Stimulated activated CD4-positive, alpha-beta T cell treated with anti-CD3 and anti-CD28 coated beads, Interleukin-15, amount 100 ng/mL, for 1 hour (primary cell): ENCODE measurements at regions not wholly inside any gene's neighbourhood (a gene's known extent, or its start where the extent isn't known, plus 50 kb on each side); places are given as distances from the start of the nearest gene placed in this dataset.
"Not testable (repeated sequence)": the region's sequence is repeated elsewhere in the genome, so short reads cannot be mapped to it uniquely, and the experiment has no call there.

Source experiments
- DNase-seq, 2 donors: peaks; one replicate each; pipeline ENCODE4 v3.0.0-alpha.2; 2020; ENCODE audit warnings: low read depth in 1 of 2, low spot score in 1 of 2

DNA sequence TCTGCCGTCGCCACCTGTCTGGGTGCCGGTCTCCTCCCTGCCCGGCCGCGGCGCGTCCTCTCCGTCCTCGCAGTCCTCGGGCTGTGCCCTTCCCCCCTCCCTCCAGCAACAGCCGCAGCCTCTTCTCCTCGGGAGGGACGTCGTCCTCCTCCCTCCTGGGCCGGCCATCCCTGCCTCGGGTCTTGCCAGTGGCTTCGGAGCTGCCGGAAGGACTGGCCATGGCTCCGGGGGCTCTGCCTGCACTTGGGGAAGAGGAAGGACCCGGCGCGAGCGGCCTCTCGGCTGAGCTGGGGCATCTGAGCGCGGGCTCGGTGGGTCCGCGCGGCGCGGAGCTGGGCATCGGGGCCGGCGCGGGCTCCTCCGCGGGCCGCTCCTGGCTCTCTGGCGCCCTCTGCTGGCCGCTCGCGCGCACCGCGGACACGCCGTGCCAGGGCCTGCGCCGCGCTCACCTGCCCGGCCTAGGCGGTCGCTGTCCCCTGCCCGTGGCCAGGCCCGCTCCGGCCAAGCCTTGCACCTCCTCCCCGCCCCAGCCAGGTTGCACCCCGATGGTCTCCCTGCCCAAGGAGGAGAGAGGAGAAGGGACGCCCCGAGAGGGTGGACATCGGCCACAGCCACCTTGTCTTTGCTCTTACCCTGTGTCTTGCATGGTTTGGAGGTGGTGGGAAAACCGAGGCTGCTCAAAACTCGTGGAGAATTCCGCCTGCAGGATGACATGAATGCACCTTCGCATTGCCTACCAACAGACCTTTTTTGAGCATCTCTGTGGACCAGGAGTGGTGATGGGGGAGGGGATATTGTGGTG lies 83.9 kb upstream of the FRG2C start:
- peak in 1 of 2 donors; percentile 48 for DNase-seq

DNA sequence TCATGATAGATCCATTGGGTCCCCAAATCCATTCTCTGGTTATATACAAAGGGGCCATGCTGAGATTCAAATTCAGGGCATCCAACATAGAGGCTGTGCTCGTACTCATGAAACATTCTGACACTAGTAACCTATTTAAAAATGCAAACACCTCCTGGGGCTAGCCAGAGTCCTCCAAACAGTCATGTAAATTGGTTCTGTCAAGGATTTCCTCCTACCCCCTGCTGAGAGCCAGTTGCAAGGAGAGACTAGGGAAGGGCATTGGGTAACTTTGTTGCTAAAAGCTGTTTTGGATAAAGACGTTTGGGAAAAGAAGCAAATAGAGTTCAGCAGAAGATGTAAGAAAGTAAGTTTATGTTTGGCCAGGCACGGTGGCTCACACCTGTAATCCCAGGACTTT lies 81.6 kb upstream of the FRG2C start:
- DNase-seq = not testable (repeated sequence)

DNA sequence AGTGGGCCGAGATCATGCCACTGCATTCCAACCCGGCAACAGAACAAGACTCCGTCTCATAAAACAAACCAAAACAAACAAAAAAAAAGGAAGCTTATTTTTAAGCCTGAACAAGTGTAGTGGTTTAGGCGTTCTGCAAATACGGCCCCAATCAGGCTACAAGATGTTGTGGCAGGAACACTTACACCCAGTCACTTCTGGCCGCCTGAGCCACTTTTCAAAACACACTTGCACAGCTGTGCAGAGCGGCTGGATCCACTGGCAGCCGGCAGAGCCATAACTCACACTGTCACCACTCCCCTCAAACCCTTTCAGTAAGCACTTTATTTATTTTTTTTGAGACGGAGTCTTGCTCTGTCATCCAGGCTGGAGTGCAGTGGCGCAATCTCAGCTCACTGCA lies 81.0 kb upstream of the FRG2C start:
- not testable (repeated sequence) for DNase-seq

DNA sequence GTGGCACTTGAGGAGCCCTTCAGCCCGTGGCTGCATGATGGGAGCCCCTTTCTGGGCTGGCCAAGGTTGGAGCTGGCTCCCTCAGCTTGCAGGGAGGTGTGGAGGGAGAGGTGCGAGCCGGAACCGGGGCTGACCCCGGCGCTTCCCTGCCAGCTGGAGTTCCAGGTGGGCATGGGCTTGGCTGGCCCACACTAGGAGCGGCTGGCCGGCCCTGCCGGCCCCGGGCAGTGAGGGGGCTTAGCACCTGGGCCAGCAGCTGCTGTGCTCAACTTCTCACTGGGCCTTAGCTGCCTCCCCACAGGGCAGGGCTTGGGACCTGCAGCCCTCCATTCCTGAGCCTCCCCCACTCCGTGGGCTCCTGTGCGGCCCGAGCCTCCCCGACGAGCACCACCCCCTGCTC lies 76.4 kb upstream of the FRG2C start:
- not testable (repeated sequence) for DNase-seq

DNA sequence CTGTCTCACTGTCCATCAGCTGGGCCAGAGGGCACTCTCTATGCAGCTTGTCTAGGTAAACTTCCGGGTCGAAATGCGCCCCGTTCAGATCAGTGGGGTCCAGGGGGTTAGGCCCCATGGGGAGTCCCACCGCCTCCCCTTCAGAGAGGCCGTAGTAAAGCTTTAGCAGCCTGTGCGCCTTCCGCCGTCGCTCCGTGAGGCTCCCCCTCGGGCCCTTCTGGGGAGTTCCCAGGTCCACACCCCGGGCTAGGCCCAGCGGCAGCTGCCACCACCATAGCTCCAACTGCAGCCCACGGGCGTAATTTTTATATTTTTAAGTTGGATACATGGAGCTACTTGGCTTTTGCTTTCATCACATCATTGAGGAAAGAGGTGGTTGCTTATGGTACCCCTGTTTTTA lies 73.7 kb upstream of the FRG2C start:
- DNase-seq = not testable (repeated sequence)

DNA sequence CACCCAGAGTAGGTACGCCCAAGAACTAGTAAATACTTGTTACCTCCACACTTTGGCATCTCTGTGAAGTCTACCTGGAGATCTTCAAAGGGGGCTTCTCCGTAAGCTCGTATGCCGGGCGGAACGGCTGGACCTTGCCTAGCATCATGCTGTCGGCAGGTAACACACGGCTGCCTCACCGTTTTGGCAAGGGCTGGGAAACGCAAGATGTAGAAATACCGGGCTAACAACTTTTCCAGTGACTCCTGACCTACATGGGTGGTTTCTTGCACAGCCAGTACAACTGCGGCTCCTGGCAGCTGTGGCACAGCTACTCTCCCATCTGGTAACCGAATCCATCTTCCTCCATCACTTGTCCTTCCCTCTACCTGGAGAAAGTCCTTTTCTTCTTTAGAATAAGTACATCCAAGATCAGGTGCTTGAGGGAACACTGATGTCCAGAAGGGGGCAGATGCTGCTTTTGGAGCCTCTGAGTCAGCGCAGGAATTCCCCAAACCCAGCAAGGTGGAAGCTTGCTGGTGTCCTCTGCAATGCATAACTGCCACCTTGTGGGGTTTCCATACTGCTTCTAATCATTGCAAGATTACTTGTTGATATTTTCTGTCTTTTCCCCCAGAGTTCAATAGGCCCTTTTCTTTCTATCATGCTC lies 59.7 kb upstream of the FRG2C start:
- DNase-seq = not testable (repeated sequence)

- not testable (repeated sequence) for DNase-seq
These were observed 56.1 kb upstream of the FRG2C start for GRCh38 chr3:75607996-75608395.

GRCh38 chr3:75609598-75609997 lies 54.5 kb upstream of the FRG2C start:
- DNase-seq = not testable (repeated sequence)

GRCh38 chr3:75610773-75611172 lies 53.4 kb upstream of the FRG2C start:
- DNase-seq = no peak

DNA sequence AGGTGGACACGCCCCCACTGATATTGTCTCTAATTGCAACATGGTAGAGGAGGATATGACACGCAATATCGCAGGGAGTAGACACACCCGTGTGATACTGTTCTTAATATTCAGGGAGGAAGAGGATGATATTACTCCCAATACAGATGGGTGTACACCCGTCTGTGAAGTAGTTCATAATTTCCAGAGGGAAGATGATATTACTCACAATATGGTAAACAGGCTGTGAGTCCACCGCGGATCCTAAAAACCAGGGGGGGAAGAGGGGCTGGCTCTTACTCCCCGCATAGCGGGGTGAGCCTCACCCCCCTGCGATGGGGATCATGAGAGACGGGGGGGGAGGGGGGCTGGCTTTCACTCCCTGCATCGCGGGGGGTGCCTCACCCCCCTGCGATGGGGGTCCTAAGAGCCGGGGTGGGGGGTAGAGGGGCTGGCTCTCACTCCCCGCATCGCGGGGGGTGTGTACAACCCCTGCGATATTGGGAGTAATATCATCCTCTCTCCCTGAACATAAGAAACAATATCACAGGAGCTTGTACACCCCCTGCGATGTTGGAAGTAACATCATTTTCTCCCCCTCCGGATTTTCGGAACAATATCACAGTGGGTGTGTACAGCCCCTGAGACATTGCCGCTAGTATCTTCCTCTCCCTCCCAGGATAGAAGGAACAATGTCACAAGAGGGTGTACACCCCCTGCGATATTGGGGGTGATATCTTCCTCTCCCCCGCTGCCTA lies 52.2 kb upstream of the FRG2C start:
- not testable (repeated sequence) for DNase-seq
